HG02678 (cell line): ENCODE measurements at regions not wholly inside any gene's neighbourhood (a gene's known extent, or its start where the extent isn't known, plus 50 kb on each side); places are given as distances from the start of the nearest gene placed in this dataset.

ENCODE experiments used
- ATAC-seq: cut with Tn5 transposase; IDR thresholded peaks from one replicate; pipeline ENCODE4 v1.9.1; 2021; ENCODE audit warnings: mild to moderate bottlenecking, moderate library complexity; ENCODE audit not compliant: unreplicated experiment

DNA sequence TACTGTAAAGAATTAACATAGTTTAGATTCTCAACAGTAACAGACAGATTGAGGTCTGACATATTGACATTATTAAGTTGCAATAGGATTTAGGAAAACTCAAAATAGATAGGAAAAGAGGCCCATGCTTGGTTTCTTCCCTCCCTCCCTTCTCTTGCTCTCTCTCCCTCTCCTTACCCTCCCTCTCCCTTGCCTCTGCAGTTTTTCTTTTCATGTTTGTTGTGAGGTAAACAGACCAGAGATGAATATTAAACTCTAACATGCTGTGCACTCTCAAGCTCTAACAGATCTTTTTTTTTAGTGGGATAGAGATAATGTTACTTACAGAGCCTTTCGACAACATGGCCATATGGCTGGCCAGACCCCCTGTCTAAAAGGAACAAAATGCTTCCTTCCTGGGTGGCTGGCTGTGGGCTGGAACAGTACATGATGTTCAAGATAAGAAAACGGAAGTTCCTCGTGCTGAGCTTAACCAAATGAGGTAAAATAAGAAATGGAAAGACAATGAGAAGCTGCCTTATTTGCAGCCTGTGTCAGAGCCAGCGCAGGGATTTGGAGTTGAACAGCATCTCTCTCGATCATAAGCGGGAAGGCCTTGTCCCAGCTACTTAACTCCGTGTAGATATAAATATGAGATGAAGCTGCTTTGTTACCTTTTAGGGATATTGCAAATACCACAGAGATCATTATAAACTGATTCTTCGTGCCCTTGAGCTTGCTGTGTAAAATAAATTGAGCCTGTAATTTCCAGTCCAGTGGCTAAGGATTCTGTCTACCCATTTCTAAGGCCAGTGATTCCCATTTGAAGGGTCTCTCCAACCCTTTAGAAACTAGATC lies 391.9 kb upstream of the NPVF start:
- no peak for ATAC-seq

GRCh38 chr7:25621993-25622392 lies 393.7 kb upstream of the NPVF start:
- ATAC-seq, result no peak

GRCh38 chr7:25622695-25623094 lies 394.4 kb upstream of the NPVF start:
- ATAC-seq, result no peak

- no peak for ATAC-seq
Observed at GRCh38 chr7:25624051-25624450, 395.8 kb upstream of the NPVF start.

- no peak for ATAC-seq
Observed at GRCh38 chr7:25624833-25625232, 396.5 kb upstream of the NPVF start.

DNA sequence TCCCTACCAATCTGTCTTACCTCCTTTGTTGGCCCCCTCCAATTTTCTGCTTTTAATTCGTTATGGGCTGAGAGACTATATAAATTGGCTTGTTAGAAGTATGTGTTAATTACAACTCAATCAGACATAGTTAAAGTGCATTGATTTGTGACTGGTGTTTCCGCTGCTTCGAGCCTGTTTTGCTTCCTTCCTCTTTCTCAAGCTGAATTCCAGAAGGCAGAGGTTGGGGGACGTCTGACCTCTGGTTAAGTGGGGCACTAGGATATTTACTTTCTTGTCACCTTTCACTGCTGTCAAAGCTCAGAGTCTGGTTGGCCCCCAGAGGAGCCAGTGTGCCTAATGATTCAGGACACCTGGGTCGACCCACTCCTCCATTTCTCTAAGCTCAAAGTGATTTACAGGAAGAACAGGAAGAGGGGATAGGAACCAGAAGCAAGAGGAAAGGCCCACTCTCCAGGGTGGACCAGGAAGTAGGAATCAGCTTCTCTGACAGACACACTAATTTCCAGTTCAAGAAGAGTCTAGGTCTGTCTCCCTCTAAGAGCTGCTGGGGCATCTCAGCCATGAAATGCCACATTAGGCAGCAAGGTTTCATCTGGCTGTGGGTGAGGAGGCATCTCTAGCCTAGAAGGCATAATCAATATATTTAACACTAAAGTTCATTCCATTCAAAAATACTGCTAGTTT lies 397.2 kb upstream of the NPVF start:
- ATAC-seq, result no peak

DNA sequence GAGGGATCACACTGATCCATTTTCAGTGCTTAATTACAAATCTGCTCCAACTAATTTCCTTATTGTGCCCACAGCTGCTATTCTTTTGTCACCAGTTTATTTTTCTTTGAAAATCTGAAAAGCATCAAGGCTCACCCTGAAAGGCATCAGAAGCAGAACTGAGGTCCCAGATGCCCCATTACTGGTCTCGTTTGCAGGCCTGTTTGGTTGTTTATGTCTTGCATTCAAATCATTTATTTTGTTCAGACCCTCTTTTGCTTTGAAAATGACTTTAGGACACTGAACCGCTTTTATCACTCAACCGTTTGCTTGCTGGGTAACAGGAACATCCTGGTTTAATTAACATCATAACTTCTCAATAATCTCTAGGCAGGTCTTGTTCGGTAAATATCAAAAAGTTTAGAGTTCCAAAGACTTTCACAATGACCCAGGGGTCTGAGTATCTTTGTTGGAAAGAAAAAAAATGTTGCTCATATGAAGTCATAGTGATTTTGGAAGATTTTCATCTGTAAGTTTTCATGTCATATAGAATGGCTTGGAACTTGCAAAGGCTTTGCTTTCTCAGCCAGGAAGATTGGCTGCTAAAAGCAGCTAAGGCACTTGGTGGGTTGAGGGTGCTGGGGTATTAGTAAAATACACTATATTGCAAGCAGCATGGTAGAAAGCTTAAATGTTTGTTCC lies 398.3 kb upstream of the NPVF start:
- no peak for ATAC-seq

DNA sequence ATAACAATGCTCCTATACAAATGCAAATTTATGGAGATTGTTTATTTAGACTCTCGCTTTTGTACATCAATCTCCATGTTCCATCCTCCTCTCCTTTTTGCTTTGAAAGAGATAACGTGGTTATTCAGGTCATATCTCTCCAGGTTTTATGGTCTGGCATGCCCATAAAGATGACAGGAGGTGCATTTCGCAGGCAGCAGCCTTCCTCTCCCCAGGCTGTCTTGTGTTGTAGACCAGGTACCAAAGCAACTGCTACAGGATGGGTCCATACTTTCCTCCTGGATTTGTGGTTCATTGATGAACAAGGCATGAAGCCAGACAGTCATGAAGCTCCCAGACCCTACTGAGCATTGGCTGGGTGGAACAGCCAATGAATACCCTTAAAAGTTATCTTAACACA lies 400.2 kb upstream of the NPVF start:
- no peak for ATAC-seq

GRCh38 chr7:25632616-25633015 lies 404.3 kb upstream of the NPVF start:
- ATAC-seq, result no peak

DNA sequence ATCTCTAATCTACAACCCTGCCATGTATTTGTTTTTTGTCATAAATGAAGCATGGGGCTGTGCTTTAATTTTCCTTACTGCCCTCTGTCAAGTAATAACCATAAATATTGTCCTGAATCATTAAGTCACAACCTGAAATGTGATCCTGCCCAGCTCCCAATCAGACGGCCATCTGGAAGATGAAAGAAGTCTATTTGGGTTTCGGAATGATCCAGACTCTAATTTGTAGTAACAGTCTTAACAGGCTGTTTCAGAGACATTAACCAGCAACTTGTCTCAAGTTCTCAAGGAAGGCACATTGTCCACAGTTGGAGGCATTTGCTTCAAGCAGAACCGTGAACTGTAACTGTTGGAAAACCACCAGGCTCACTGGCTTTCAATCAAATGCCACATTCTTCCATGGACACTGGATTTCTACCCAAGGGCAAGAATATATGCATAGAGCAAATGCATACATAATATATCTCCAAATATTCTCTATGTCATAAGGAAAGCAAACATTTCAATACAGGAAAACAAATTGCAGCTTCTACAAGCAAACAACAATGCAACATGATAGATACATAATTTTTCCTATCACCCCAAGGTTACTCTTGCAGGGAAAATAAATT lies 405.2 kb upstream of the NPVF start:
- no peak for ATAC-seq

DNA sequence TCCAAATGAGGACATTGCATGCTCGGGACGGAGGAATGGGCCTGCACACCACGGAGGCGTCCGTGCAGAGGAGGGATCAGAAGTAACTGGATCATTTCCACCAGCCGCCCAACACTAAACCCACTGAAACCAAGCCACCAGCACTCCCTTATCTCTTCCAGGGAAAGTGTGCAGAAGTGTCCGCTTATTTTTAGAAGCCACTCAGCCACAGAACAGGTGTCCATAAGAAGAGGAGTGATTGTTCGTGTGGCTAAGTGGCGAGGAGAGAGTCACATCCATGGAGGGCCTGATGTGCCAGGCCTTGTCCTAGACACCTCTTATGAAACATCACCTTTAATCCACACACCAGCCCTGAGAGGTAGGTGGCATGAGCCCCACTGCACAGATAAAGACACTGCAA lies 407.9 kb upstream of the NPVF start:
- ATAC-seq, result no peak

- ATAC-seq, result no peak
Observed at GRCh38 chr7:25636871-25637283, 408.6 kb upstream of the NPVF start.

DNA sequence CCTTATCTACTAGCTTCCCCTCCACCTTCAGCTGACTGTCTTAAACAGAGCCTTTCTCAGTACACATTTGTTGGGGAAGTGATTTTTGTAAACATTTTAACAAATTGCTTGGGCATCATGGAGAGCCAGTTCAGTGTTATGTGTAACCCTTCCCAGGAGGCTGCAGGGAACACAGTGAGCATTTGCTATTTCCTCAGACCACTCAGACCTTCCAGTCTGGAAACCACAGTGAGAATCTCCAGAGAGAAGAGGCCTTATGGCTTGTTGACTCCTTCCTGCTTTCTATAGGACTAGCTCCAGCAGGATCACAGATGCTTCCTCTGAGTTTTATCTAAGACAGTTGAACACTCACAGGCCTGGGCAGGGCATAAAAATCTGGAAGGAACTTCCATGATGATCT lies 409.8 kb upstream of the NPVF start:
- ATAC-seq, result no peak

DNA sequence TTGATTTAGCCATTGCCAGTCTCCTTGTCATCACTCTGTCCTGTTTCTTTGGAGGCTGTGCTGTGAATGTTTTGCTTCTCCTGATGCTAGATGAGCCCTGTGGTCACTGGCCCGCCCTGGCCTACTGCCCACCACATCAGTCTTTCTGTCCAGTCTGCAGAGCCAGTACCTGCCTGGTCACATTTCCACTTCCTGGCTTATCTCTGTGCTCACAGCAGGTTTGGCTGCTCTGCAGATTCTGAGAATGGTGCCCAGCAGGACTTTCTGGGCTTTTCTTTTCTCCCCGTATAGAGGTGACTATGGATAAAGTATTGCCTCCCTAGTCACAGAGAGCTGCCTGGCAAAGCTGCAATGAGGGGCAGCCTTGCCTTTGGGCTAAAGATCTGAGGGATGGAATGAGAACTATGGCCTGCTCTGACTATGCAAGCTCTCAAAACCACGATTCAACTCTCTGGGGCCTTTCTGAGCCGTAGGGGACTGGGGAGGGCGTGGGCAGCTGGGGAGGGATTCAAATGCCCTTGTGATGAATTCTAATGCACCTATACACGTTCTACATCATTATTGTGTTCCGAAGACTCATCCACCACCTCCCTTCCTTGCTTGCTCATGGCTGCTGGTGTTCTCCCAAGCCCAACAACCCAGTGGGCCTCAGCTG lies 410.4 kb upstream of the NPVF start:
- ATAC-seq, result no peak

- ATAC-seq, result no peak
Observed at GRCh38 chr7:25642849-25643248, 414.6 kb upstream of the NPVF start.

GRCh38 chr7:25643286-25643685 lies 415.0 kb upstream of the NPVF start:
- no peak for ATAC-seq

GRCh38 chr7:25643770-25644394 lies 415.6 kb upstream of the NPVF start:
- no peak for ATAC-seq

DNA sequence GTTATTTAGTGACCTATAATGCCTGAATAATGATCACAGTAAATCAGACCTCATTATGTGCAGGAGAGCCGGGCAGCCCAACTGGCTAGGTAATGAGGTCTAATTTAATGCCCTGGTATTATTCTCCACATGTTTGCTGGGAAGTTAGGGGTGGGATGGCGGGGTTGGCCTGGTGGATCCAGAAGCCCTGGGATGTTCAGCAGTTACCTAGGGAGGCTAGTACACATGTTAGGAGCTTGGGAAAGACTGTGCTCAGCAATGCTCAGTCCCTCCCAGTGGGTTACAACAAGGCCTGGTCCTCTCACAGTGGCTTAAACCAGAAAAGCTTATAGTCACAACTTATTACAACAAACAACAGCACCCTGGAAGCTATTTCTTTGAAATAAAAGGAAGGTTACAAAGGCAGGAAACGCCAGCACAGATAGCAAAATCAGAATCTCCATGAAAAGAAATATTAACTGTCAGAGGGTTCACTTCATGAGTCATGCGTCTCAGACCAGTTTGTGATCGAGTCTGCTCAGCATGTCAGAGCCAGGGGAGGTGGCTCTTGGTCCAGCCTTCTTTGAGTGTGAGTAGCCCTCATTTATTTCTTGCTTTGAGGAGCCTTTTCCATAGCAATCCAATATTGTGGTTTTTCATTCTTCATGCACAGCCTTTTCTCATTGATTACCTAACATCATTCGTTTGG lies 418.6 kb upstream of the NPVF start:
- ATAC-seq, result no peak

DNA sequence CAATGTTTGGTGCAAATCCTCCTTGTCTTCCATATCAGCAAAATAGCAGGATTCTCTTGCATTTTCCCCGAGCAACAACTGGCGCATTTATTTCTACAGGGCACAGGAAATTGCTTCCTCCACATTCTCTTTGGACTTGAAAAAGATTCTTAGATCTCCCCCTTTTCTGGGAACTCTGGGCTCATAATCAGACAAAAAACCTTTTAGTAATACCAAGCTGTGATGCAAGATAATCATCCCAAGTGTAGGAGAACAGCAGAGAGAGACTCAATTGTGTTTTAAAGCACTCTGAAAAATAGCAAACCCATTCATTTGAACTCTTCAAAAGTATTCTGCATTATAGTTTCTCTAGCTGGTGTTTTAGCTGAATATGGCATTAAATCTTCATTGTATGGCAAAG lies 419.6 kb upstream of the NPVF start:
- no peak for ATAC-seq

GRCh38 chr7:25652366-25652765 lies 424.1 kb upstream of the NPVF start:
- ATAC-seq, result no peak
